Stimulated activated CD4-positive, alpha-beta T cell treated with anti-CD3 and anti-CD28 coated beads, Interleukin-15, amount 100 ng/mL, for 24 hours (primary cell): ENCODE measurements at regions not wholly inside any gene's neighbourhood (a gene's known extent, or its start where the extent isn't known, plus 50 kb on each side); places are given as distances from the start of the nearest gene placed in this dataset.
"Not testable (repeated sequence)": the region's sequence is repeated elsewhere in the genome, so short reads cannot be mapped to it uniquely, and the experiment has no call there.

Source experiments
- DNase-seq: peaks from one replicate; pipeline ENCODE4 v3.0.0-alpha.2; 2020

DNA sequence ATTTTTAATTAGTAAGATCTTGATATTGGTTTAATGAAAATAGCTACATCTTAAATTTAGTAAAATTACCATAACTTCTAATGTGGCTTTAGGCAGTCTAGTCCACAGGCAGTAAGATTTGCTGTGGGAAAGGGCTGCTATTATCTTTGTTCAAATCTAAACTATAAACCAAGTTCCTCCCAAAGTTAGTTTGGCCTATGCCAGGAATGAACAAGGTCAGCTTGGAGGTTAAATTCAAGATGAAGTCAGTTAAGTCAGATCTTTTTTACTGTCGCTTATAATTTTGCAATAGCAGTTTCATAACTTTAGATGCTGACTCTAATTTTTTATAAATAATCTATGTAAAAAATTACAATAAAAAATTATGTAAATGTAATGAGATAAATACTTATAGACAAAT is 1016.9 kb upstream of the ALCAM start:
- no peak for DNase-seq

DNA sequence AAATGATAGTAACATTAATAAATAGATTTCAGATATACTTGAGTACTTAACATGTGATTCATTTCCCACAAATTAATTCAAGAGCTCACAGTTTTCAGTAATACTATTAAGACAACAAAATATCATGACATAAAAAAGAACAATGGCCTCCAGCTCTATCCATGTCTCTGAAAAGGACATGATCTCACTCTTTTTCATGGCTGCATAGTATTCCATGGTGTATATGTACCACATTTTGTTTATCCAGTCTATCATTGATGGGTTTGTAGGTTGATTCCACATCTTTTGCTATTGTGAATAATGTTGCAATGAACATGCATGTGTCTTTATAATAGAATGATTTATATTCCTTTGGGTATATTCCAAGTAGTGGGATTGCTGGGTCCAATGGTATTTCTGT is 1012.8 kb upstream of the ALCAM start:
- no peak for DNase-seq

DNA sequence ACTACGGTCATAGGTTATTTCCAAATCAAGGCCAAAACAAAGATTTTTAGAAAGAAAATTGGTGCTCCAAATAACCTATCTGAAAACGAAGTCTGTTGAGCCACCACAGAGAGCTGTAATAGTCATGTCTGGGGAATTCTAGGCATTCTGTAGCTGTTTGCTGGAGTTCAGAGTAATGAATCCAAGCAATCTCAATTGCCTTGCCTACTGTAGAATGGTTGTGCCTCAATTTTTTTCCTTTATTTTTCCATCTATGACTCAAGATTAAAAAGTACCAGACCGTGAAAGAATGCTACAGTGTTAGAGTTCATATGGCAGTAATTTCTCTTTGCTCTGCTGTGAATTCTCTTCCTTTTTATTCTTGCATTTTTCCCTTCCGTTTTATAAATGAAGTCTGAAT is 1007.2 kb upstream of the ALCAM start:
- DNase-seq: no peak

DNA sequence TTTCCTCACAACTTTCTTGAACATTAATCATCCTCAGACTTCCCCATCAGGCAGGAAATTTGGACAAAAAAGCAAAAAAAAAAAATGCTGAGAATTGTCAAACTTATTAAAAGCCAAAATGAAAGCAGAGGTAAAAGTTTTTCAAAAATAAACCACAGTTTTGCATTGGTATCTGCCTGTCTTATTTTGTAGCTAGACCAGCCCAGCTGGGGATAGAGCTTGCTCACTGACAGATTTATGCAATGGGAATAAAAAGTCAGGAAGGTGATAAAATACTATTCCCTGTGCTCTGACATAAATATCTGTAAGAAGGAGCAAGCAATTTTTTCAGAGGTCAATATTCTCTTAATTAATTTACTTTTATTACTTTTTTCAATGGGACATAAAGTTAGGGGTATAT is 1006.7 kb upstream of the ALCAM start:
- DNase-seq: no peak

DNA sequence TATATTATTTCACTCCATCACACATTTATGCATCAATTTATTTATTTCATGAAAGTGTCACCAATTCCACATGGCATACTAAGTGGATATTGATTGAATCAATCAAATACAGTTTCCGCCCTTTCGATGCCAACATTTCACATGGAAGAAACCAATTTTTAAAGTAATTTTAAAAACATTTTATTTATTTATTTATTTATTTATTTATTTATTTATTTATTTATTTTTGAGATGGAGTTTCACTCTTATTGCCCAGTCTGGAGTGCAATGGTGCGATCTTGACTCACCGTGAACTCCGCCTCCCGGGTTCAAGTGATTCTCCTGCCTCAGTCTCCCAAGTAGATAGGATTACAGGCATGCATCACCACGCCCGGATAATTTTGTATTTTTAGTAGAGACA is 1005.0 kb upstream of the ALCAM start:
- DNase-seq: not testable (repeated sequence)

DNA sequence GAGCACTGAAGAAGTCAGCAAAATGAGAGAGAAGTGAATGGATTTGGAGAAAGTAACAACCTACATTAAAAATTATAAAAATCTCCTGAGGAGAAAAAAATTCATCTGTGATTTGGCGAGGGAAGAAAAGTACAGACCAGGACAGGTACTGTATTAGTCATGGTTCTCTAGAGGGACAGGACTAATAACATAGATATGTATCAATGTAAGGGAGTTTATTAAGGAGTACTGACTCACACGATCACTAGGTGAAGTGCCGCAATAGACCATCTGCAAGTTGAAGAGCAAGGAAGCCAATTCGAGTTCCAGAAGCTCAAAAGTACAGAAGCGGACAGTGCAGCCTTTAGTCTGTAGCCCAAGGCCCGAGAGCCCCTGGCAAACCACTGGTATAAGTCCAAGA is 1004.4 kb upstream of the ALCAM start:
- no peak for DNase-seq

DNA sequence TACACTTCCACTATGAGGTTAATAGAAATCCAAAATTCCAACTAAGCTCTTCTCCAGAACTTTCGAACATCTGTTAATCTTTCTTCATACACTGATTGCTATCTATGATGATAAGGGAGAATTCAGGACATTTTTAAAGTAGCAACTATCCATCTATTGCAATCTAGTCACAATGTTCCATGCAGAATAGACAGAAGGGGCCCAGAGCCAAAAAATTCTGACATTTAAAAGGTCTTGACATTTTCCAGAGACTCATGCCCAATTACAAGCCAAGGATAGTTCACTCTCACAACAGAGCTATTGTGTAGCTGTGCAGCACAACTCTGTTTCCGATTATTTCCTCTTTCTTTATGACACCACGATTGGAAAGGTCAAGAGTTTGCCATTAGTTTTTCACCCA is 999.7 kb upstream of the ALCAM start:
- DNase-seq: no peak

DNA sequence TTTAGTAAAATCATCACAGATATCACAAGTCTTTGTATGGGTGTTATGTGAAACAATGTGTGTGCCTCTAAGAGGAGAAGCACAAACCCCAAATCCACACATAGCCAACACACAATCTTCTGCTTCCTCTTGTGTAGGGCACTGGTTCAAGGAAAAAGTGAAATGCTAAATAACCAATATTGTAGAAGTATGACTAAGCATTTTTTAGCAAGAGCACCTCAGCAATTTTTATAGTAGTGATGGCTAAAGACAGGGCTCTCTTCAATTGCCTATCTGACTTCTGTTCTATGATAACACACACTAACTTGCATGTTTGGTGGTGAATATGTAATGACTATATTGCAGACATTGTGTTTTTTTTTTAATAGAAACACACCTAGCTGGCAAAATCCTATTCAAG is 997.9 kb upstream of the ALCAM start:
- DNase-seq: no peak

DNA sequence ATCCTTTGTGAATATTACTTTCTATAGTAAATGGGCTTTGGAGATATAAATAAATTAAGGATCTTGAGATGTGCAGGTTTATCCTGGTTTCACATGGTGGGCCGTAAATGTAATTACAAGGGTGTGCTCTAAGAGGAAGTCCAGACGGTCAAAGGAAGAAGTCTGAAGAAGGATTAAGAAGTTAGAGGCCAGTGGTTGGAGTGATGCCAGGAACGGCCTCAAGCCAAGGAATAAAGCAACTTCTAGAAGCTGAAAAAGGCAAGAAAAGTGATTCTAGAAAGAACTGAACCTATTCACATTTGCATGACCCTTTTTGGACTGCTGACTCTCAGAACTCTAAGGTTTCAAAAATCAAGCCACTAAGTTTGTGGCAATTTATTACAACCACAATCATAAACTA is 981.3 kb upstream of the ALCAM start:
- no peak for DNase-seq

DNA sequence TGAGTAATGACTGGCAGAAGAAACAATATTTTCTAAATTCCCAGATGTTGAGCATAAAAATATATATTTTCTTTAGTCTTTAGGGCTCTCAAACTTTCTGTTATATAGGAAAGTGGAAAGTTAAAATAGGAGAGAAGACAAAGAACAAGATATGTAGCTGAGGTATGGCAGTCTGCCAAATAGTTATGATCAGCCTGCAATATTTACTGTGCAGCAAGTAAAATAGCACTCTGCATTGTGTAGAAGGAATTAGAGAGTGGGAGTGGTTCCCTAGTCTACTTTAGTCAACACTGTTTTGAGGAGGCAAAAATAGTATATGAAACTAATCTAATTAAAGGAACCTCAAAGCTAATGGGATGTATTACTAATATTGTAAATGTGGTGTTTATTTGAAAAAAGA is 978.1 kb upstream of the ALCAM start:
- no peak for DNase-seq

DNA sequence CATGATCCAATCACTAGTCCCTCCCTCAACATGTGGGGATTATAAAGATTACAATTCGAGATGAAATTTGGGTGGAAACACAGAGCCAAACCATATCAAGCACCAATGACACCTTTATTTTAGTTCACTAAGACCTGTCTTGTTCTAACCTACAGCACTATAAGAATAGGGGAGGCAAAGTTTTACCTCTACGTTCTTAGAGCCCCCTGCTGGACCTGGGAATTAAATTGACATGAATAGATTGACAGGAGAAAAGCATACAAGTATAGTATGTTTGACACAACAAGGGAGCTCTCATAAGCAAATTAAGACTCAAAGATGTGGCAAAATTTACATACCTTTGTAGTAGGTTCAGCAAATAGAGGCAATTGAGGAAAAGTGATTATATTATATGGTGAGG is 974.4 kb upstream of the ALCAM start:
- DNase-seq: no peak

DNA sequence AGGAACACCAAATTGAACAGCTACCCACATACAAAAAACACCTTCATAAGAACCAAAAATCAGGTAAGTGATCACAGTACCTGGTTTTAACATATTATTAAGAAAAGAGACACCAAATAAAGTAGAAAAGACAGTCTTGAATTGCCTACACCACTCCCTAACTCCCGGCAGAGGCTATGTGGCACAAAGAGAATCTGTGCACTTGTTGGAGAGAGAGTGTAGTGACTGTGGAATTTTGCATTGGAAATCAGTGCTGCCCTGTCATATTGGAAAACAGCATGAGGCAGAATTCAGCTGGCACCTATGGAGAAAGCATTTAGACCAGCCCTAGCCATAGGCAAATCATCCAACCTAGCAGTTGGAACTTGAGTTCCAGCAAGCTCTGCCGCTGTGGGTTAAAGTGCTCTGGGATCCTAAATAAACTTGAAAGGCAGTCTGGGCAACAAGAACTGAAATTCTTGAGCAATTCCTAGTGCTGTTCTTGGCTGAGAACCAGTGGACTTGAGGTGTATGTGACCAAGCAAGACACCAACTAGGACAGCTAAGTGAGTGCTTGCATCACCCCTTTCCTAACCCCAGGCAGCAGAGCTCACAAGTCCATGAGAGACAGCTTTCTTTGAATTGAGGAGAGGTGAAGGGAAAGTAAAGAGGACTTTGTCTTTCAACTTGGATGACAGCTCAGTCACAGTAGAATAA is 969.6 kb upstream of the ALCAM start:
- DNase-seq: no peak

DNA sequence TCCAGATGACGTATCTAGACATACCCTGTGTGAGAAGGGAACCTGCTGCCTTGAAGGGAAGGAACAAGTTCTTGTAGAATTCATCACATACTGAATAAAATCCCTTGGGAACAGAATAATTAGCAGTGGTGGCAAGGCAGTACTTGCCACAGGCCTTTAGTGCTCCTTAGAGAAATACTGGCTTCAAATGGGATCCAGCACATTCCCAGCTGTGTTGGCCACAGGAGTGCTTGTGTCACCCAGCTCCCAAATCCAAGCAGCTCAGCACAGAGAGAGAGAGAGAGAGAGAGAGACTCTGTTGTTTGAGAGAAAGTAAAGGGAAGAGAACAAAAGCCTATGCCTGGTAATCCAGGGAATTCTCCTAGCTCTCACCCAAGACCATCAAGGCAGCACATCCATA is 969.0 kb upstream of the ALCAM start:
- no peak for DNase-seq

DNA sequence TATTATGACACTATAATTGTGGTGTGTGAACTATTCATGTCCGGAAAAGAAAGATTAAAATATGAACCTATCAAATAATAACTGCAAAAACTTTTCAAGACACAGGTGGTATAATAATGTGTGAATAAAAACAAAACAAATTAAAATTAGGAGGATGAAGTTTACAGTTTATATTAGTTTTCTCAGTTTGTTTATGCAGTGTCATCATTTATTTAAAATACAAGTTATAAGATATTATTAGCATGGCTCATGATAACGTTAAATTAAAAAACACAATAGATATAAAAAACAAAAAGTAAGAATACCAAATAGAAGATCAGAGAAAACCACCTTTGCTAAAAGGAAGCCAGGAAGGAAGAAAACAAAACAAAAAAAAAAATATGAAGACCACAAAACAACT is 963.8 kb upstream of the ALCAM start:
- DNase-seq: no peak

DNA sequence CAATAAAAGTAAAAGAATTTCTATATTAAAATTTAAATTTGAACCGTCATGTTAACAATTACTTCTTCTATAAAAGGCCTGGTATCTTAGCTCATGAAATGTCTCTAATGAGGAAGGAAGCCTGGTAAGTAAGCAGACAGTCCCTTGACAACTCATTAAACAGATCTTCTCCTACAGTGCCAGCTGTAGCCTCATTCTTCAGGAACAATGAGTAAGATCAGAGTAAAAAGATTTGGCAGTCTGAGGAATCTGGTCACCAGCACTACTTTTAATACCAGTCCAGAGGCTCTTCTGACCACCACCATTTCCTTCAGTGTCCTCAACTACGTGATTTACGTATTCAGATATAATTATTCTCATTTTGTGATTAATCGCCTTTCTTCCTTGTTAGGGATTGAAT is 955.0 kb upstream of the ALCAM start:
- DNase-seq: no peak

DNA sequence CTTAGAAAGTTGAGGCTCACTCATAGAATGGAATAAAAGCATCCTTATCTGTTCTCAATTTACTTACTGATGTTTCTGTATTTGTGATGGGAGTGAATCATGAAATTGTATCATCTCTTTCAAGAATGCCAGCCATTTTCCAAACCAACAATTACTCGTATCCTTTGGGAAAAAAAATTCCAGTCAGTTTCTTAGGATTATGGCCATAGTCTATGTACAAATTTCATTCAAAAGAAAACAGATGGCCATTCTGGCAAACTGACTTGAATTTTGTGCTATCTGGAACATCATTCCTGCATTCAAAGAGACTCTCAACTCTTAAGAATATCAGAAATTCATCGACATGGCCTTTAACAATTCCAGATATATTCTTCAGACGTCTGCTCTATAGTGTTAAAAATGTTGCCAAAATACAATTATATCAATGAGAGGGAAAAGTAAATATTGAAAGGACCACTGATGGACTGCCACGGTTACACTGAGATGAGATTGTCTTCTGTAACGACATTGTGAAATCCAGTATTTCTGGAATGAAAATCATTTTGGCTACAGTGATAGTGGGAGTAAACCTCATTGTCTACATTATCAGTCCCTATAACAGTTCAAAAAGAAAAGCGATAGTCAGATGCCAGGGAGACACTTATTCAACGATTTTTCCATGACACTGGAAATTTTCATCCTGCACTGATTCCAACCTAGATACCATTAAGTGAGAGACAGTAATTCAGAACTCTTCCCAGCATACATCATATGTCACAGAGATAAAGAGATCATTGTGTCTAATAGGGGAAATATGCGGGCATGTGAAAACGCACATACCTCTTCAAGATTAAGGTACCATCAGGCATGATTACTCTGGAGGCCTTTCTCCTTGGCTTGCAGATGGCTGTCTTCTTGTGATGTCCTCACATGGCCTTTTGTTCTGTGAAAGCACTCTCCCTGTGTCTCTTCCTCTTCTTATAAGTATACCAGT is 953.8 kb upstream of the ALCAM start:
- DNase-seq: no peak

DNA sequence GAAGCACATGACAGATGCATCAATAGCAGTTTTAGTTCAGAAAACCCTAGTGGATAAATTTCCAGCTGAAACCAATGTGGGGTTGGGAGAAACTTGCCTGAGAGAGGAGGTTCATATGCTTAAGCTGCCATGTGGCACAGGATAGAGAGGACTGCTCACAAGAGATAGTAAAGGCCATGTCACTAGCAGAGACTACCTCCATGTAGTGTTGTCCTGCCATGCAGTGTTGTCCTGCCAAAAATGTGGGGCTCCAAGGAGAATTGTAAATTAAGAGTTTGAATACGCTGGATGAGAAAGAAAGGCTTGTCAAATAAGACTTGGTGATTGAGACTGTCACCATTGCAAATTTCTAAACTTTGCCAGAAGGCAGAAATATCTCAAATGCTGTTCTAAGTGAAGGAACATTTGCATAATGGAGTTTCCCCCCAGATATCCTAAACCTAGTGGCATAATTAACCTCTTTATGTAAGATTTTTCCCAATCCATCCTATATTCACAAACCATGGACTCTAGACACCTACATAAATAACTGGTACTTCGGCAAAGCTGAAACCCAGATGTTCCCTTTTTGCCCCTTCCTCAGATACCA is 938.3 kb upstream of the ALCAM start:
- no peak for DNase-seq

DNA sequence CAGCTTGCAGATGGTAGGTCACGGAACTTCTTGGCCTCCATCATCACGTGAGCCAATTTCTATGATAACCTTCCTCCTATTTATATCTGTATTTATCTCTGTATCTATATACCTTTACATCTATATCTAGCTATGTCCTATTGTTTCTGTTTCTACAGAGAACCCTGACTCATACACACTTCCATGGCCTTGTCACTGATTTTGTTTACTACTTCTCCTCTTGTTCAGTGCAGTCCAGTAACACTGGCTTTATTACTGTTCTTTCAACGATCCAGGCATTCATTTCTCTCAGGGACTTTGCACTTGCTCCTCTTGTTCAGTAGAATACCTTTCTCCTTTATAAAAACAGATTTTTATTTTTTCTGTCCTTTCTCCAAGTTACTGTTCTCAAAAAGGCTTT is 937.0 kb upstream of the ALCAM start:
- DNase-seq: no peak

DNA sequence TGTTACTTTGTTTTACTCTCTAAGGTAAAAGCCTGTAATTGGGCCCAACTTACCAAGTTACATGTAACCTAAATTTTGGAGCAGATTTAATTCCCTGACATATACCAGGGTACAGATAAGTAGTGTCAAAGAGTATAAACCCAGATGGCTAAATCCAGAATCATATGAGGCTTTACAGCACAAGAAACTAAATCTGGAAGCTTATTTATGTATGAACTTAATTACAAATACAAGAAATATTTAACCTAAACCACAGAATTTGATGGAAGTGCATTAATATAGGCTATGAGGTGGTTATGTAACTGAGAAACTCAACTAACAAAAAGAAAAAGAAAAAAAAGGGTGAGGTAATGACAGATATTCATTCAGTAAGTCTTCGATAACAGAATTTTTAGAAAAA is 930.2 kb upstream of the ALCAM start:
- no peak for DNase-seq

DNA sequence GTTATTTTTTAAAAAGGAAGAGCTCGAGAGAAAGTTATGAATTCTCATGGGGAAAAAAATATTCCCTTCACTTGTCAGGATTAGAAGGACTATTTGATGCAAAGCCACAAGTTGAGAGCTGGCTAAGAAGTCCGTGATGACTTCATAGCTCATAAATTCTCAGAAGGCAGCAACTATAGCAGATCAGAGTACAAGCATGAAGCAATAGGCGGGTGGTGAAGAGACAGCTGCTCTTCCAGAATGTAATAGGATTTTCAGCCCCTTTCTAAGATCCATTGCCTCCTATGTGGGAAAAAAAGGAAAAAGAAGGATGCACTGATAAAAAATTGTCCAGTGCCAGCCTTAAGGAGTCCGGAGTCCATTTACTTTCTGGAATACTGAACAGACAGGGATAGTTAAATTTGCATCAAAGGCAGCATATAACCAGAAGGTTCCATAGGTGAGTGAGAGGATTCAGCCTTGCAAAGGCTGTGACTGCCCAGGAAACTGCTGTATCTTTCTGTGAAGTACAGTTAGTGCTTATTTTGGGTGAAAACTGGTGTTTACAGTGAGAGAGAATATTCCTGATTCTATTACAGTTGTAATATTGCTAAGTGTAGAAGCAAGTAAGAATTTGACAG is 929.5 kb upstream of the ALCAM start:
- DNase-seq: no peak

DNA sequence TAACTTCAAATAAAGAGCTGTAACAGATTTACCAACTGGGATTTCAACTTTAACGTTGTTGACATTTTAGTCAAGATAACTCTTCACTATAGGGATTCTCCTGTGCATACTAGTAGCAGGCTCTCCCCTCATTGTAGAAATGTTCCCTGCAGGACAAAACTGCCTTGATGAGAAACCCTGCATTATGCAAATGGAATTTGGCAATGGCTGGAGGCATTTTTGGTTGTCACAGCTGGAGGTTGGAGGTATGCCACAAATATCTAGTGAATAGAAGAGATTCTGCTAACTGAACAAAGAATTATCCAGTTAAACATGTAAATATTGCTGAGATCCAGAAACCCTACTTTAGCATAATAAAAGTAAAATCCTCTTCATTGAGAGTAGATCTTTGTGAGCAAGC is 928.8 kb upstream of the ALCAM start:
- no peak for DNase-seq

DNA sequence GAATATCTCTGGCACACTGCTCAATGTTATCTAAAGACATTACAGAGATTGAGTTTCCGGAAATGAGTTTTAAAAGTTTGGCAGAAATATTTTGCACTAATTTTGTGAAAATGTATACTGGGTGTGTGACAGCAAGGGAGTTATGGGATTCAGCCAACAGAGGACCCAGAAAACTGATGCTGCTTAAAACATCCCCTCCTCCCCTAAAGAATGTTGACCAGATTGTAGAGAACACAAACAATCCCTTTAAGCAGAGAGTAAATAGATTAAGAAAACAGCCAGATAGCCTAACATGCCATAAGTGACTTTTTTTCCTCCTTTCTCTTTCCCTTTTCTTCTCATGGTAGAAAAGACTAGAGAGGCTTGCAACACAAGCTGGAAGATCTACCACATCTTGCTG is 928.0 kb upstream of the ALCAM start:
- DNase-seq: no peak

DNA sequence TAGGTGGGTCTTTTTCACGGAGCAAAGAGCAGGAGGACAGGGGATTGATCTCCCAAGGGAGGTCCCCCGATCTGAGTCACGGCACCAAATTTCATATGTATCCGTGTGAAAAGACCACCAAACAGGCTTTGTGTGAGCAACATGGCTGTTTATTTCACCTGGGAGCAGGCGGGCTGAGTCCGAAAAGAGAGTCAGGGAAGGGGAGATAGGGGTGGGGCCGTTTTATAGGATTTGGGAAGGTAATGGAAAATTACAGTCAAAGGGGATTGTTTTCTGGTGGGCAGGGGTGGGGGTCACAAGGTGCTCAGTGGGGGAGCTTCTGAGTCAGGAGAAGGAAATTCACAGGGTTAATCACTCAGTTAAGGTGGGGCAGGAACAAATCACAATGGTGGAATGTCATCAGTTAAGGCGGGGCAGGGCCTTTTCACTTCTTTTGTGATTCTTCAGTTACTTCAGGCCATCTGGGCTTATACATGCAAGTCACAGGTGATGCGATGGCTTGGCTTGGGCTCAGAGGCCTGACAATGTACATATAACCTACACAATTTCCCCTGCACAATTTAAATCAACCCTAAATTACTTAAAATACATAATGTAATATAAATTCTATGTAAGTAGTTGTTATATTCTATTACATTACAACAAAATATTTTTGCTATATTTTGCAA is 921.3 kb upstream of the ALCAM start:
- not testable (repeated sequence) for DNase-seq
